ENCODE measurements at regions not wholly inside any gene's neighbourhood (a gene's known extent, or its start where the extent isn't known, plus 50 kb on each side); places are given as distances from the start of the nearest gene placed in this dataset.
"Not testable (repeated sequence)": the region's sequence is repeated elsewhere in the genome, so short reads cannot be mapped to it uniquely, and the experiment has no call there.

GRCh38 chr5:24235946-24236345 lies 408.8 kb downstream of the CDH10 start:
- WGBS, 2 donors = 37 to 46% methylated on average over 2 of the region's 2 CpGs
- Histone ChIP-seq H3K9me3 (no peaks in the 10 kb centered on the region), H3K36me3 (no peaks in the 10 kb centered on the region), H3K4me3 (no peak overlapping the region), H3K27ac (no peak overlapping the region), H3K4me1 (no peaks in the 10 kb centered on the region), H3K27me3 (no peaks in the 10 kb centered on the region)
- TF ChIP-seq POLR2A (IDR thresholded peaks at IDR 0.05) (no peak), CTCF (IDR thresholded peaks at IDR 0.05) (no peak)
- DNase-seq = no peak
- intact Hi-C loops (cut with DNase I) = no loop called here

- WGBS, 2 donors = 82 to 86% methylated on average over 1 of the region's 1 CpG
- intact Hi-C loops (cut with DNase I) = no loop called here
- peaks cover 0 to 4% (median 0%) of the 10 kb centered on the region in 3 donors for H3K9me3 ChIP-seq
- no peak for DNase-seq
- no peak overlapping the region for H3K27ac ChIP-seq
- no peak overlapping the region for H3K4me3 ChIP-seq
- H3K27me3 ChIP-seq = no peaks in the 10 kb centered on the region
- no peaks in the 10 kb centered on the region for H3K36me3 ChIP-seq
- no peak for TF ChIP-seq CTCF (IDR thresholded peaks at IDR 0.05)
- TF ChIP-seq POLR2A (IDR thresholded peaks at IDR 0.05) = no peak
- no peaks in the 10 kb centered on the region for H3K4me1 ChIP-seq
Measured at GRCh38 chr5:24245821-24246220, 399.0 kb downstream of the CDH10 start.

GRCh38 chr5:24264547-24264946 lies 380.2 kb downstream of the CDH10 start:
- Histone ChIP-seq H3K4me3 (no peak overlapping the region), H3K27ac (no peak overlapping the region), H3K27me3 (no peaks in the 10 kb centered on the region), H3K9me3 (no peaks in the 10 kb centered on the region), H3K4me1 (no peaks in the 10 kb centered on the region), H3K36me3 (no peaks in the 10 kb centered on the region)
- intact Hi-C loops (cut with DNase I) = no loop called here
- TF ChIP-seq POLR2A (IDR thresholded peaks at IDR 0.05) (no peak), CTCF (IDR thresholded peaks at IDR 0.05) (no peak)
- DNase-seq = no peak
- 70 to 91% methylated on average over 4 to 5 of the region's 5 CpGs for WGBS, 2 donors

GRCh38 chr5:24265306-24265705 lies 379.5 kb downstream of the CDH10 start:
- Histone ChIP-seq H3K27ac (no peak overlapping the region), H3K9me3 (no peaks in the 10 kb centered on the region), H3K27me3 (no peaks in the 10 kb centered on the region), H3K4me1 (no peaks in the 10 kb centered on the region), H3K4me3 (no peak overlapping the region), H3K36me3 (no peaks in the 10 kb centered on the region)
- DNase-seq = no peak
- WGBS, 2 donors = 54 to 58% methylated on average over 4 of the region's 4 CpGs
- intact Hi-C loops (cut with DNase I) = no loop called here
- no peak for TF ChIP-seq CTCF (IDR thresholded peaks at IDR 0.05)
- no peak for TF ChIP-seq POLR2A (IDR thresholded peaks at IDR 0.05)

GRCh38 chr5:24268482-24269056 lies 376.2 kb downstream of the CDH10 start:
- 81 to 86% methylated on average over 2 of the region's 2 CpGs for WGBS, 2 donors
- intact Hi-C loops (cut with DNase I) = no loop called here
- TF ChIP-seq CTCF (IDR thresholded peaks at IDR 0.05) (no peak), POLR2A (IDR thresholded peaks at IDR 0.05) (no peak)
- no peaks in the 10 kb centered on the region for H3K27me3 ChIP-seq
- H3K9me3 ChIP-seq = no peaks in the 10 kb centered on the region
- no peak for DNase-seq
- H3K36me3 ChIP-seq = no peaks in the 10 kb centered on the region
- no peak overlapping the region for H3K4me3 ChIP-seq
- no peak overlapping the region for H3K27ac ChIP-seq
- no peaks in the 10 kb centered on the region for H3K4me1 ChIP-seq

- H3K4me1 ChIP-seq; DNase-seq; H3K36me3 ChIP-seq; H3K4me3 ChIP-seq; H3K27me3 ChIP-seq; intact Hi-C loops (cut with DNase I); H3K27ac ChIP-seq; H3K9me3 ChIP-seq: not testable (repeated sequence)
- WGBS, 2 donors = 78 to 80% methylated on average over 5 of the region's 5 CpGs
Measured at GRCh38 chr5:24271702-24272118, 373.1 kb downstream of the CDH10 start.
